SH-SY5Y (cell line): ENCODE measurements at regions not wholly inside any gene's neighbourhood (a gene's known extent, or its start where the extent isn't known, plus 50 kb on each side); places are given as distances from the start of the nearest gene placed in this dataset.

Source experiments
- GATA2 ChIP-seq: IDR thresholded peaks from 2 replicates; pipeline ENCODE4 v1.6.1; 2011; ENCODE audit warnings: mild to moderate bottlenecking, low read depth, low read length
- GATA3 ChIP-seq: IDR thresholded peaks from 2 replicates; pipeline ENCODE4 v1.6.1; 2011; ENCODE audit warnings: low read depth, mild to moderate bottlenecking, low read length, moderate library complexity

- TF ChIP-seq GATA2 (no peak), GATA3 (no peak)
These were observed 555.3 kb downstream of the BUD13 start for GRCh38 chr11:116217441-116217840.
